ENCODE measurements at regions not wholly inside any gene's neighbourhood (a gene's known extent, or its start where the extent isn't known, plus 50 kb on each side); places are given as distances from the start of the nearest gene placed in this dataset.

DNA sequence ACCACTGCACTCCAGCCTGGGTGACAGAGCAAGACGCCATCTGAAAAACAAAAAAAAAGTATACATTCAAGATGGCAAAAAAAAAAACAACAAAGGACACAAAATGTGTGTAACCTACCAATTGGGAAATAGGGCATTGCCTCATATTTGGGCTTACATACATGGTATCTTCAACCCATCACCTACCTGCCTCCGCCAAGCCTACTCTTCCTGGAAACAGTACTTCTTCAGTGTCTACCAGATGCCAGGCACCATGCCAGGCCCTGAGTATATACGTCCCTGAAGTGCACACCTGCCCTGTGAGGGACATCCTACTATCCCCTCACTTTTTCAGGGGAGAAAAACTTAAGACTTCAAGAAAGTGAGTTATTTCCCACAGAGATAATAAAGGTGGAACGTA, 160.2 kb downstream of the TOMM20 start:
- peak overlapping the region in 1 of 6 donors; percentile 60 for H3K27ac Mint-ChIP-seq
- peaks cover 37 to 45% of the 10 kb centered on the region in 2 donors for H3K4me1 Mint-ChIP-seq
- H3K36me3 Mint-ChIP-seq: peaks cover 0 to 3% (median 0%) of the 10 kb centered on the region in 3 donors
- no peak for DNase-seq
- no peaks in the 10 kb centered on the region for H3K9me3 Mint-ChIP-seq
- peaks cover 2 to 8% (median 6%) of the 10 kb centered on the region in 3 donors for H3K27me3 Mint-ChIP-seq (ENCODE audit: low read depth in 3 of 3)
- no peak overlapping the region for H3K4me3 Mint-ChIP-seq

DNA sequence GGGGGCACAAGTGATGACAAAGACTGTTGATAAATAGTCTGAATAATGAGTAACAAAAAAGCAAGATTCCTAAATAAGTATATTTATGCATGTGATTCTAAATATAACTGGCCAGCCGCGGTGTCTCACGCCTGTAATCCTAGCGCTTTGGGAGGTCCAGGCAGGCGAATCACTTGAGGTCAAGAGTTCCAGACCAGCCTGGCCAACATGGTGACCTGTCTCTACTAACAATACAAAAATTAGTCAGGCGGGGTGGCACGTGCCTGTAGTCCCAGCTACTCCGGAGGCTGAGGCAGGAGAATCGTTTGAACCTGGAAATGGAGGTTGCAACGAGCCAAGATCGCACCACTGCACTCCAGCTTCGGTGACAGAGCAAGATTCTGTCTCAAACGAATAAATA, 161.5 kb downstream of the TOMM20 start:
- peaks cover 50 to 54% of the 10 kb centered on the region in 2 donors for H3K4me1 Mint-ChIP-seq
- peaks cover 0 to 2% (median 0%) of the 10 kb centered on the region in 3 donors for H3K36me3 Mint-ChIP-seq
- no peaks in the 10 kb centered on the region for H3K9me3 Mint-ChIP-seq
- DNase-seq: no peak
- H3K4me3 Mint-ChIP-seq: no peak overlapping the region
- peaks cover 8 to 13% (median 8%) of the 10 kb centered on the region in 3 donors for H3K27me3 Mint-ChIP-seq (ENCODE audit: low read depth in 3 of 3)
- H3K27ac Mint-ChIP-seq: no peak overlapping the region

DNA sequence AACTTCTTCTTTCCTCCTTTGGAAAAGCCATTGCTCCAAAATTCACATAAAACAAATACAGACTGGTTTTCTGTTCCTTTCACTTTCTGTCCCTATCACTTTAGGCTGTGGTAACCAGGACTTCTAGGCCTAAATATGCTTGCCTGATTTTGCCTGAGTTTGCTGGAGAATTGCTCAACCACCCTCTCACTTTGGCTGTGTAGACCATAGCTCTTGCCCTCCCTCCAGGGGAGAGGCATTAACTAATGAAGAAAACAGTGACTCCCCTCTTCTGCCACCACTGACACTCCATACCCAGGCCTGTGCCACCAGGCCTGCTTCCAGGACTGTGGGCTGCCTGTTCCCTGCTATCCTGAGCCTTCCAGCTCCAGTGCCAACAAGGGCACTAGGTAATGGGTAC, 163.5 kb downstream of the TOMM20 start:
- peak overlapping the region; percentile 57 to 95 (median 80) for H3K27ac Mint-ChIP-seq
- H3K27me3 Mint-ChIP-seq (ENCODE audit: low read depth in 3 of 3): peaks cover 8 to 11% (median 8%) of the 10 kb centered on the region in 3 donors
- H3K36me3 Mint-ChIP-seq: no peaks in the 10 kb centered on the region
- H3K9me3 Mint-ChIP-seq: no peaks in the 10 kb centered on the region
- H3K4me3 Mint-ChIP-seq: peak overlapping the region in 4 of 5 donors; percentile 21 to 37 (median 30)
- H3K4me1 Mint-ChIP-seq: peaks cover 48 to 53% of the 10 kb centered on the region in 2 donors
- DNase-seq: no peak

DNA sequence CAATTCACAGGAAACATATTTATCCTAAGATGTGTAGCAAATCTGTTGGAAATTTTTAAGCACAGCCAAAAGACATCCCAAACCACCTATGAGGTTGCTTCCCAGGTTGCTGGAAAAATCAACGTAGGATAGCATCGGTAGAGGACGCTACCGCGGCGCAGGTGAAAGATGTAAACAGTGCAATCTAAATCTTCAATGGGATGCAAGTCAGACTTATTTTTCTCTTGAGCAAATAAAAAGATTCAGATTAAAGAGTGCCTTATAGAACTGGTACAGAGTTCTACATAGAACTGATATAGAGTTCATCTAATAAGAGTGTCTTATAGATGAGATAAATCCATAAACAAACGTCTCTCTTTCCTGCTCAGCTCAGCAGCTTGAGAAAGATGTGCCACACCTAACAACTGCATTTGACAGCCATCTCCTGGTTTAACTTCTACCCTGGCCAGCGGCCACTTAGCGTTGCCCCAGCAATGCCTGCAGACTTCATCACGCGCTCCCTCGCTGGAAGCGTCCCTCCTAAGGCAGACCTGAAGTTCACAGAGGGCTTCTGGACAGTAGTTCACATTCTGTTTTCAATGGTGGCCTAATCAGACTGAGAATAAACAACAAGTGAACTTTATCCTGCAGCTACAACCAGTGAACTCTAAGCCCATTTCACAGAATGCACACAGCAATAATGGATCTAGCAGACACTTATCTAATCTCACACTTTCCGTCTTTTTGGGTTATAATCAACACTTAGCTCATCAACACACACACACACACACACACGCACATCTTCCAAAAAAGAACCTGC, 164.5 kb downstream of the TOMM20 start:
- peak in 2 of 3 donors; percentile 22 to 27 for DNase-seq
- H3K27ac Mint-ChIP-seq: peak overlapping the region; percentile 91 to 96 (median 94)
- H3K36me3 Mint-ChIP-seq: no peaks in the 10 kb centered on the region
- H3K27me3 Mint-ChIP-seq (ENCODE audit: low read depth in 3 of 3): peaks cover 8 to 9% (median 8%) of the 10 kb centered on the region in 3 donors
- H3K9me3 Mint-ChIP-seq: no peaks in the 10 kb centered on the region
- peak overlapping the region; percentile 70 to 86 (median 81) for H3K4me3 Mint-ChIP-seq
- peaks cover 56 to 63% of the 10 kb centered on the region in 2 donors for H3K4me1 Mint-ChIP-seq

GRCh38 chr1:234963180-234963903, 165.3 kb downstream of the TOMM20 start:
- H3K27me3 Mint-ChIP-seq (ENCODE audit: low read depth in 3 of 3): peaks cover 6 to 8% (median 8%) of the 10 kb centered on the region in 3 donors
- H3K4me1 Mint-ChIP-seq: peaks cover 59 to 66% of the 10 kb centered on the region in 2 donors
- peak overlapping the region; percentile 70 to 86 (median 81) for H3K4me3 Mint-ChIP-seq
- H3K36me3 Mint-ChIP-seq: no peaks in the 10 kb centered on the region
- DNase-seq: peak; percentile 89 to 92 (median 89)
- peak overlapping the region; percentile 91 to 96 (median 94) for H3K27ac Mint-ChIP-seq
- no peaks in the 10 kb centered on the region for H3K9me3 Mint-ChIP-seq

GRCh38 chr1:234962340-234962989, 166.2 kb downstream of the TOMM20 start:
- Mint-ChIP-seq H3K9me3 (no peaks in the 10 kb centered on the region), H3K27me3 (ENCODE audit: low read depth in 3 of 3) (peaks cover 6 to 8% (median 8%) of the 10 kb centered on the region in 3 donors), H3K4me3 (peak overlapping the region; percentile 70 to 86 (median 81)), H3K36me3 (no peaks in the 10 kb centered on the region), H3K4me1 (peaks cover 65 to 69% of the 10 kb centered on the region in 2 donors), H3K27ac (peak overlapping the region; percentile 91 to 96 (median 94))
- peak; percentile 42 to 47 (median 44) for DNase-seq

DNA sequence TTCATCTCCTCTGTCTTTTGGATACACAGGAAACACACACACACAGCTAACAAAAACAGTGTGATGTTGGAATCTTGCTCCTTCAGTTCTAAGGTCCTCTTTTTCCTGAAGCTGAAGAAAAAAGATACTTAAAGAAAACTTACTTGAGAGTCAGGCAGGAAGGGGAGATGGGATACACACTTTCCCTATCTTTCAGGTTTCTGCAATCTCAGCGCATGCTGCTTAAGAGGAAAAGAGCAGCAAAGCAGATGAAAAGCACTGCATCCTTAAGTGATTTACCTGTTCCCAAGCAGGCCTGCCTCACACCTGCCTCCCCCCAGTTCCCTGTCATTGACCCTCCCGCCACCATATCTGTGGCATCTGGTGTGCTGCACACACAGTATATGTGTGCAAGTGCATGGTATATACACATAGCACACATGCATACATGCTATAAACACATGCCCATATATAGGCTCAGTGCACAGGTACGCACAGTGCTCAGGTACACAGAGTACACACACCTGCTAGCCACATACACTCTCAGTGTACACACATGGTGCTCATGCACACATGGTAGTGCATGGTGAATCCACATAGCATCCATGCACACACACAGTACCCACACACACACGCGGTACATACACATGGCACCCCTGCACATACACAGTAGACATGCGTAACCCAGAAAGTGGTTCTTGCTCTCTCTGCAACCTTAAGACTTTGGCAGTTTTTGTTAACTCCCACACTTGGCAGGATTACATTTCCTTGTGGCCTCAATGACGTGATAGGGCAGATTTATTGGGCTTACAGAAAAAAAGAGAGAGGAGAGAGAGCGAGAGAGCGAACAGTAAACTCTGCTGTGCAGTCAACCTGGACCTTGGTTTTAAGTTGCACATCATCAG, 166.9 kb downstream of the TOMM20 start:
- peaks cover 6 to 8% (median 8%) of the 10 kb centered on the region in 3 donors for H3K27me3 Mint-ChIP-seq (ENCODE audit: low read depth in 3 of 3)

DNA sequence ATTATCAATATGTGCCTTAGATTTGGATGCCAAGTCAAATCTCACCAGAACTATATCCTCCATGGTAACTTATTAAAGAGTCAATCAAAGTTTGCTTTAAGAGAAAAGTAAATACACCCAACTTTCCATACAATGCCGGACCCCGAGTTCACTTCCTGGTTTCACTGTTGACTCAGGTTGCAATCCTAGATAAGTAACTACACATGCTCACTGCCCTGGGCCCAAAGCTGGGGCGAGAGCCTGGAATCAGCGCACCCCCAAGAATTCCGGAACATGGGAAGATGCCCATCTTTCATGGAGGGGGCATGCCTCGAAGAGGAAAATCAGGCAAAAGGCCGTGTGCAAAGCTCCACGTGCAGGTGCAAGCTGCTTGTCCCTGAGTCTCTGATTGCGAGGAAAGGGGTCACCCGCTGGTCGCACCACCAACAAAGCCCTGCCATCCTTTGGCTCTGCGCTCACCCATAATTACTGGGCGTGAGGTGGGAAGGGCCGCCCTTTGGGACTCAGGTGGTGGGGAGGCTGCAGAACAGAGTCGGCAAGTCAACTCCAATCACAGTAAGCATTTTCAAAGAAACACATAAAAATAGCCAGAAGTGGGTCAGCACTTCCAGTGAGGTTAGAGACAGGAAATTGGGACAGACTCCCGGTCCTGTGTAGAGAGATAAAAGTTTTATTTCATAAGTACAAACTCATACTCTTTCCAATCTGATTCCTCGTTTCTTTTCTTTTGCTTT, 167.7 kb downstream of the TOMM20 start:
- H3K27ac Mint-ChIP-seq: peak overlapping the region; percentile 53 to 95 (median 89)

More for the DNA sequence above, 166.9 kb downstream of the TOMM20 start:
- Mint-ChIP-seq H3K4me3 (peak overlapping the region; percentile 70 to 86 (median 81)), H3K9me3 (no peaks in the 10 kb centered on the region), H3K36me3 (no peaks in the 10 kb centered on the region), H3K4me1 (peaks cover 68 to 75% of the 10 kb centered on the region in 2 donors), H3K27ac (peak overlapping the region; percentile 91 to 96 (median 94))
- no peak for DNase-seq

DNA sequence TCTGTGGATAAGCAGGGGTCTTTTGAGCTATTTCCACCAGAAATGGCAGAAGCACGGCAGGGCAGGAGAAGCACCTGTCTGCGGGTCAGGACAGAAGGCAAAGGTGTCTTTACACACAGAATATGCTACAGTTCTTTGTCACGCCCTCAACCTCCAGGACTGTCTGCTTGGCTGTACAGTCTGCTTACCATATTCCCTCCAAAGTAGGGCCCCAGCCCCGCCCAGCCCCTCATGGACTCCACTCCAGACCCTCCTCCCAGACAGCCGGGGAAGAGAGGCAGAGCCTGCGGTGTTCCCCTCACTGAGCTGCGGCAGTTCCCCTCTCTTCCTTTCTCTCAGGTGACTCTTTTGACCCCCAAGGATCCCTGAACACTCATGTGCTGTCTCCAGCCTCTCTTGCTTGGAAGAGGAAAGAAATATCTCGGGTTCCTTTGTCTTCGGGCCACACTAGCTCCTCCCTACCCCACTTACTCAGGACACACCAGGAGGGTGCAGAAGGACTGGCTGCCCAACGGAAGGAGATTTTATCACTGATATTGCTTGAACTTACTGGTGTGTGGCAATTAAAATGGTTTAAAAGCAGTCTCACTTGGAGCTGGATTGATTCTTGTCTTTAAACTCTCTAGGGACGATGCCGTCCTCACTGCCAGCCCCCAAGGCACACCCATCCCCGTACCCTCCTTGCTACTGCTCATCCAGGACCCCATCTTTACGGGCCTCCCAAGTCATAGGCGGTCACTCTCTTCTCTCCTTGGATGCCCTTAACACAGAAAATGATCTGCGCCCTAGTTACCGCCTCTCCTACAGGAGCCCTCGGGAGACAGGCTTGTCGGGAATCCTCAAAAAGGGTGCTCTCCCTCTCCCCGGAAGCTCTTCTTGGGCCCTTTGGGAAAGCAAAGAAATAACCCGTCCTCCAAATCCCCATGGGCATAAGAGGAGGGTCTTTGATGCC, 169.7 kb downstream of the TOMM20 start:
- peaks cover 4 to 13% (median 4%) of the 10 kb centered on the region in 3 donors for H3K27me3 Mint-ChIP-seq (ENCODE audit: low read depth in 3 of 3)
- H3K4me3 Mint-ChIP-seq: no peak overlapping the region
- peak overlapping the region in 2 of 6 donors; percentile 12 to 56 for H3K27ac Mint-ChIP-seq
- no peak for DNase-seq
- no peaks in the 10 kb centered on the region for H3K36me3 Mint-ChIP-seq
- H3K4me1 Mint-ChIP-seq: peaks cover 72 to 75% of the 10 kb centered on the region in 2 donors
- no peaks in the 10 kb centered on the region for H3K9me3 Mint-ChIP-seq

More for the DNA sequence above, 167.7 kb downstream of the TOMM20 start:
- peaks cover 6 to 8% (median 8%) of the 10 kb centered on the region in 3 donors for H3K27me3 Mint-ChIP-seq (ENCODE audit: low read depth in 3 of 3)
- H3K9me3 Mint-ChIP-seq: no peaks in the 10 kb centered on the region
- H3K4me3 Mint-ChIP-seq: no peak overlapping the region
- no peak for DNase-seq
- peaks cover 68 to 75% of the 10 kb centered on the region in 2 donors for H3K4me1 Mint-ChIP-seq
- H3K36me3 Mint-ChIP-seq: no peaks in the 10 kb centered on the region

- no peaks in the 10 kb centered on the region for H3K36me3 Mint-ChIP-seq
- no peak overlapping the region for H3K4me3 Mint-ChIP-seq
- H3K4me1 Mint-ChIP-seq: peaks cover 70 to 74% of the 10 kb centered on the region in 2 donors
- no peak overlapping the region for H3K27ac Mint-ChIP-seq
- H3K9me3 Mint-ChIP-seq: no peaks in the 10 kb centered on the region
- DNase-seq: no peak
- H3K27me3 Mint-ChIP-seq (ENCODE audit: low read depth in 3 of 3): peaks cover 2 to 8% (median 3%) of the 10 kb centered on the region in 3 donors
Observed at GRCh38 chr1:234958066-234958705, 170.5 kb downstream of the TOMM20 start.
